IMR-90 (cell line): ENCODE measurements at regions not wholly inside any gene's neighbourhood (a gene's known extent, or its start where the extent isn't known, plus 50 kb on each side); places are given as distances from the start of the nearest gene placed in this dataset.

Experiments used
- ATAC-seq: fragments of 200-7000 bp; cut with Tn5 transposase; 2 replicates; pipeline ENCODE4 v1.9.1; 2020; ENCODE audit warnings: low read depth, mild to moderate bottlenecking, moderate library complexity
- BruUV-seq: library from RNA; stranded (reverse); fragments of 400-500 nt; replicated peaks from 2 replicates; lab custom pipeline; 2021; lab: Mats Ljungman, UMichigan
- CTCF ChIA-PET: fragments of 300-600 bp; formaldehyde crosslinking; extraction: SDS; loops from one replicate; lab custom pipeline; 2021; ENCODE audit warnings: antibody characterized with exemption; lab: Yijun Ruan, JAX
- POLR2A ChIA-PET: fragments of 300-600 bp; sonication (Branson Sonifier 250); formaldehyde crosslinking; loops from one replicate; lab custom pipeline; 2022; ENCODE audit warnings: antibody characterized with exemption; ENCODE audit not compliant: unreplicated experiment; lab: Charles Lee
- DNase-seq: peaks from one replicate; pipeline ENCODE4 v3.0.0; 2013
- H2AFZ ChIP-seq: replicated peaks from 2 replicates; pipeline ENCODE3; 2013; ENCODE audit warnings: low read length, mild to moderate bottlenecking; ENCODE audit not compliant: poor library complexity
- H2AK5ac ChIP-seq: 2 replicates; pipeline ENCODE4 v1.6.1; 2013; ENCODE audit warnings: low read depth, low read length, inconsistent platforms
- H2AK9ac ChIP-seq: replicated peaks from 2 replicates; pipeline ENCODE3; 2013; ENCODE audit warnings: mild to moderate bottlenecking, low read depth, low read length, moderate library complexity; ENCODE audit not compliant: poor library complexity
- H2BK120ac ChIP-seq: 2 replicates; pipeline ENCODE4 v1.6.1; 2013; ENCODE audit warnings: low read depth, low read length, inconsistent platforms
- H2BK15ac ChIP-seq: 3 replicates; pipeline ENCODE4 v1.6.1; 2013; ENCODE audit warnings: low read depth, low read length, inconsistent platforms
- H2BK20ac ChIP-seq: 2 replicates; pipeline ENCODE4 v1.6.1; 2013; ENCODE audit warnings: low read depth, mild to moderate bottlenecking, inconsistent platforms, low read length, moderate library complexity
- H2BK5ac ChIP-seq: 2 replicates; pipeline ENCODE4 v1.6.1; 2013; ENCODE audit warnings: mild to moderate bottlenecking, low read depth, low read length, inconsistent platforms; ENCODE audit not compliant: poor library complexity, severe bottlenecking
- H3K14ac ChIP-seq: replicated peaks from 2 replicates; pipeline ENCODE4 v1.6.1; 2013; ENCODE audit warnings: low read depth, low read length, inconsistent platforms
- H3K18ac ChIP-seq: 2 replicates; pipeline ENCODE4 v1.6.1; 2013; ENCODE audit warnings: low read depth, low read length, control low read depth
- H3K23ac ChIP-seq: 2 replicates; pipeline ENCODE4 v1.6.1; 2013; ENCODE audit warnings: low read depth, low read length, inconsistent platforms
- H3K27ac ChIP-seq: 2 replicates; pipeline ENCODE4 v1.5.1; 2013; ENCODE audit warnings: mild to moderate bottlenecking, control low read depth, low read length; ENCODE audit not compliant: insufficient read depth
- H3K27me3 ChIP-seq: 2 replicates; pipeline ENCODE4 v1.6.1; 2013; ENCODE audit warnings: low read length; ENCODE audit not compliant: control insufficient read depth, insufficient read depth
- H3K36me3 ChIP-seq: 2 replicates; pipeline ENCODE4 v1.6.1; 2013; ENCODE audit warnings: low read length, mixed read lengths; ENCODE audit not compliant: control insufficient read depth, insufficient read depth
- H3K4ac ChIP-seq: 2 replicates; pipeline ENCODE4 v1.6.1; 2013; ENCODE audit warnings: low read depth, low read length, inconsistent platforms
- H3K4me1 ChIP-seq: 2 replicates; pipeline ENCODE4 v1.6.1; 2013; ENCODE audit warnings: low read length, mixed read lengths; ENCODE audit not compliant: control insufficient read depth, insufficient read depth
- H3K4me2 ChIP-seq: 2 replicates; pipeline ENCODE4 v1.6.1; 2013; ENCODE audit warnings: low read depth, mild to moderate bottlenecking, control low read depth, low read length, moderate library complexity
- H3K4me3 ChIP-seq: 2 replicates; pipeline ENCODE4 v1.5.1; 2013; ENCODE audit warnings: low read depth, mild to moderate bottlenecking, control low read depth, low read length, moderate library complexity; ENCODE audit not compliant: insufficient read depth
- H3K56ac ChIP-seq: 2 replicates; pipeline ENCODE4 v1.6.1; 2013; ENCODE audit warnings: low read length, inconsistent platforms; ENCODE audit not compliant: insufficient read depth; ENCODE audit errors: extremely low read depth
- H3K79me1 ChIP-seq, 2 experiments: 2 replicates each; pipeline ENCODE4 v1.6.1; 2013; ENCODE audit warnings: low read length in 2 of 2, inconsistent platforms in 1 of 2, low read depth in 1 of 2
- H3K9ac ChIP-seq: 2 replicates; pipeline ENCODE4 v1.6.1; 2013; ENCODE audit warnings: low read depth, low read length, control low read depth
- H3K9me1 ChIP-seq: 2 replicates; pipeline ENCODE4 v1.6.1; 2013; ENCODE audit warnings: low read length, inconsistent platforms; ENCODE audit not compliant: insufficient read depth
- H3K9me3 ChIP-seq: 2 replicates; pipeline ENCODE4 v1.6.1; 2013; ENCODE audit warnings: low read length; ENCODE audit not compliant: control insufficient read depth, insufficient read depth
- H4K20me1 ChIP-seq: 2 replicates; pipeline ENCODE4 v1.6.1; 2013; ENCODE audit warnings: low read length, inconsistent platforms; ENCODE audit not compliant: insufficient read depth
- H4K5ac ChIP-seq: 2 replicates; pipeline ENCODE4 v1.6.1; 2013; ENCODE audit warnings: mild to moderate bottlenecking, low read depth, low read length, control low read depth
- H4K8ac ChIP-seq, 2 experiments: 2 replicates each; pipeline ENCODE4 v1.6.1; 2013; ENCODE audit warnings: low read depth in 2 of 2, low read length in 2 of 2, control low read depth in 1 of 2, inconsistent platforms in 1 of 2
- H4K91ac ChIP-seq: 2 replicates; pipeline ENCODE4 v1.6.1; 2013; ENCODE audit warnings: low read depth, low read length, inconsistent platforms; ENCODE audit not compliant: insufficient read depth
- BHLHE40 ChIP-seq: fragments of 150-350 bp; IDR thresholded peaks from 2 replicates; pipeline ENCODE4 v1.6.1; 2016; ENCODE audit warnings: mild to moderate bottlenecking, low read depth, low read length
- WGBS, 2 experiments: methylation state at CpG; one replicate each; pipeline versions ENCODE4 v1.1.5 to v1.1.7; 2013; ENCODE audit warnings: missing lambda C conversion rate in 2 of 2; ENCODE audit not compliant: insufficient read length in 1 of 2; ENCODE audit errors: extremely low coverage in 2 of 2; 5-methylcytosine and 5-hydroxymethylcytosine counted together
- dilution Hi-C: fragments of 300-500 bp; cut with HindIII; formaldehyde crosslinking; loops from one replicate; pipeline ENCODE4 v1.14.3; 2018; ENCODE audit warnings: low sequenced_read_pairs; ENCODE audit not compliant: unreplicated experiment
- in situ Hi-C: fragments of 300-500 bp; cut with MboI; formaldehyde crosslinking; loops from 3 replicates; pipeline ENCODE4 v1.14.3; 2019; ENCODE audit warnings: low sequenced_read_pairs, inconsistent platforms, mixed read lengths
- intact Hi-C: fragments of 100-400 bp; cut with micrococcal nuclease; formaldehyde crosslinking; loops from 2 replicates; pipeline ENCODE4 v1.10.0; 2022

GRCh38 chr7:88523645-88524044 is 217.0 kb upstream of the STEAP4 start:
- no peak overlapping the region for H4K5ac ChIP-seq
- ChIA-PET CTCF (no interaction called here), POLR2A (no interaction called here)
- no peaks in the 10 kb centered on the region for H3K36me3 ChIP-seq
- H2BK5ac ChIP-seq, result no peak overlapping the region
- no peak overlapping the region for H2AK5ac ChIP-seq
- intact Hi-C loops, result no loop called here
- H3K4ac ChIP-seq, result no peak overlapping the region
- no peak overlapping the region for H2AK9ac ChIP-seq
- no peak overlapping the region for H3K56ac ChIP-seq
- ATAC-seq, result no peak
- no peak overlapping the region for H3K27ac ChIP-seq
- H3K79me1 ChIP-seq, result no peaks in the 10 kb centered on the region
- no peaks in the 10 kb centered on the region for H3K27me3 ChIP-seq
- dilution Hi-C loops, result no loop called here
- H3K9me3 ChIP-seq, result peaks cover 6% of the 10 kb centered on the region
- H3K9me1 ChIP-seq, result no peaks in the 10 kb centered on the region
- H4K20me1 ChIP-seq, result no peaks in the 10 kb centered on the region
- no peak overlapping the region for H3K18ac ChIP-seq
- H2AFZ ChIP-seq, result no peak overlapping the region
- no peak overlapping the region for H2BK15ac ChIP-seq
- BruUV-seq, result no TSS peak
- H2BK20ac ChIP-seq, result no peak overlapping the region
- no peak overlapping the region for H4K91ac ChIP-seq
- H3K23ac ChIP-seq, result no peak overlapping the region
- no peak overlapping the region for H2BK120ac ChIP-seq
- H3K9ac ChIP-seq, result no peak overlapping the region
- no peaks in the 10 kb centered on the region for H3K4me1 ChIP-seq
- H3K4me3 ChIP-seq, result no peak overlapping the region
- in situ Hi-C loops, result no loop called here
- no peak overlapping the region for H4K8ac ChIP-seq
- no CpG with 5 or more reads among the region's 3 CpGs for WGBS, 2 experiments
- no peak overlapping the region for H3K14ac ChIP-seq
- no peak for TF ChIP-seq BHLHE40
- H3K4me2 ChIP-seq, result no peak overlapping the region
- DNase-seq, result no peak
